Panc1 (cell line): ENCODE measurements at regions not wholly inside any gene's neighbourhood (a gene's known extent, or its start where the extent isn't known, plus 50 kb on each side); places are given as distances from the start of the nearest gene placed in this dataset.
"Not testable (repeated sequence)": the region's sequence is repeated elsewhere in the genome, so short reads cannot be mapped to it uniquely, and the experiment has no call there.

Experiments
- ATAC-seq: fragments of 200-7000 bp; cut with Tn5 transposase; 2 replicates; pipeline ENCODE4 v1.9.1; 2020; ENCODE audit warnings: mild to moderate bottlenecking, moderate library complexity
- BruUV-seq: library from RNA; stranded (reverse); fragments of 400-500 nt; replicated peaks from 2 replicates; lab custom pipeline; 2021; lab: Mats Ljungman, UMichigan
- CTCF ChIA-PET: fragments of 300-600 bp; sonication (Branson Sonifier 250); formaldehyde crosslinking; loops from one replicate; lab custom pipeline; 2022; ENCODE audit warnings: antibody characterized with exemption; lab: Charles Lee
- POLR2A ChIA-PET: fragments of 300-600 bp; sonication (Branson Sonifier 250); formaldehyde crosslinking; loops from one replicate; lab custom pipeline; 2022; ENCODE audit warnings: antibody characterized with exemption; lab: Charles Lee
- DNase-seq: peaks from one replicate; pipeline ENCODE4 v3.0.0-alpha.2; 2010; ENCODE audit warnings: low read depth, low spot score
- H3K27ac ChIP-seq: 2 replicates; pipeline ENCODE4 v1.5.1; 2011; ENCODE audit warnings: mild to moderate bottlenecking, low read length, inconsistent platforms
- H3K27me3 ChIP-seq: fragments of 200-500 bp; sonication (Bioruptor generic); 2 replicates; pipeline ENCODE4 v1.6.0; 2014; ENCODE audit warnings: low read length, inconsistent platforms; ENCODE audit not compliant: control insufficient read depth, insufficient read depth
- H3K36me3 ChIP-seq: fragments of 200-500 bp; sonication (Bioruptor generic); 2 replicates; pipeline ENCODE4 v1.5.1; 2014; ENCODE audit warnings: inconsistent platforms, mild to moderate bottlenecking, low read length, moderate library complexity; ENCODE audit not compliant: control insufficient read depth, insufficient read depth
- H3K4me1 ChIP-seq: 2 replicates; pipeline ENCODE4 v1.5.1; 2011; ENCODE audit warnings: inconsistent platforms, mild to moderate bottlenecking, low read length, moderate library complexity; ENCODE audit not compliant: control insufficient read depth, insufficient read depth
- H3K4me3 ChIP-seq, 2 experiments: 2 replicates each; pipeline ENCODE4 v1.5.1; 2011 to 2012; ENCODE audit warnings: low read depth in 2 of 2, low read length in 2 of 2, mild to moderate bottlenecking in 2 of 2, inconsistent platforms in 1 of 2, moderate library complexity in 1 of 2
- H3K9me3 ChIP-seq: fragments of 200-500 bp; sonication (Bioruptor generic); 2 replicates; pipeline ENCODE4 v1.5.1; 2014; ENCODE audit warnings: low read depth, mild to moderate bottlenecking, inconsistent platforms, low read length, moderate library complexity; ENCODE audit not compliant: control insufficient read depth, insufficient read depth
- CTCF ChIP-seq: fragments of 450-650 bp; IDR thresholded peaks from 2 replicates; pipeline ENCODE4 v1.5.1; 2017; ENCODE audit warnings: mild to moderate bottlenecking
- POLR2AphosphoS5 ChIP-seq: IDR thresholded peaks from 2 replicates; pipeline ENCODE4 v1.6.1; 2012; ENCODE audit warnings: mild to moderate bottlenecking, low read depth, low read length, moderate library complexity
- SIN3A ChIP-seq: IDR thresholded peaks from 2 replicates; pipeline ENCODE4 v1.6.1; 2012; ENCODE audit warnings: low read depth, mild to moderate bottlenecking, low read length, moderate library complexity, borderline replicate concordance; ENCODE audit not compliant: insufficient read depth
- TCF7L2 ChIP-seq: IDR thresholded peaks from 2 replicates; pipeline ENCODE4 v1.6.1; 2011; ENCODE audit warnings: mild to moderate bottlenecking, low read depth, low read length, inconsistent platforms
- in situ Hi-C: cut with HindIII; loops from 2 replicates; pipeline ENCODE4 v1.10.0; 2016; ENCODE audit warnings: low sequenced_read_pairs, low pct_unique_long_range_greater_than_20kb
- intact Hi-C: fragments of 100-400 bp; cut with micrococcal nuclease; formaldehyde crosslinking; loops from one replicate; pipeline ENCODE4 v1.10.0; 2022; ENCODE audit not compliant: unreplicated experiment
- TF ChIP-seq, protein P1 (sequence below), 2 experiments: IDR thresholded peaks; 2 replicates each; pipeline ENCODE4 v1.6.1; 2011 to 2012; ENCODE audit warnings: low read depth in 2 of 2, control low read depth in 1 of 2, low read length in 1 of 2, mild to moderate bottlenecking in 1 of 2, moderate library complexity in 1 of 2; ENCODE audit not compliant: insufficient read depth in 1 of 2

DNA sequence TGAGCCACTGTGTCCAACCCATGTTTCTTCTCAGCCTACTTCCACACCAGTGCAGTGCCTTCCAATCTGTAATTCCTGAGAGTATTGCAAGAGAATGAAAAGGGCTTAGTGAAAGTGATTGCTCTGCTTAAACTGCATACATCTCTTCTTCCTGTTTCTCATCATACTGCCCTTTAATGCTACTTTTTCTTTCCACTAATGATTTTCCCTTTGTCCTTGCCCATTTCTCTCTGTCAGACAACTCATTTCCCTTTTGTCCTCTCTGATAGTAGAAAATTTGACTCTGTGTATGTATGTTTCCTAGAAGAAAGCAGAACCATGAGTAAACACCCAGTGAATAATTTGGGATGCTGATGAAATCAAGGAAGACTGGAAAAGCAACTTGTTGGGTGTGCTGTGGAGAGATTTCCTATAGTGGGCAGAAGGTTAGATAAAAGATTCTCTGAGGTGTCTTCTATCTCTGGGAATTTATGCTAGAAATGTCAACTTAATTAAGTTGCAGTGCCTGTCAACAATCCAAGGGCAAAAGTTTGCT is 102.2 kb upstream of the CHD1 start:
- POLR2A ChIA-PET = no interaction called here
- Histone ChIP-seq H3K4me1 (peaks cover 4% of the 10 kb centered on the region; the same call in 1 of the 2 replicates), H3K27me3 (no peaks in the 10 kb centered on the region), H3K27ac (no peak overlapping the region), H3K9me3 (no peaks in the 10 kb centered on the region), H3K36me3 (no peaks in the 10 kb centered on the region), H3K4me3 (no peak overlapping the region)
- no peak for TF ChIP-seq POLR2AphosphoS5
- TF ChIP-seq, protein P1, sequence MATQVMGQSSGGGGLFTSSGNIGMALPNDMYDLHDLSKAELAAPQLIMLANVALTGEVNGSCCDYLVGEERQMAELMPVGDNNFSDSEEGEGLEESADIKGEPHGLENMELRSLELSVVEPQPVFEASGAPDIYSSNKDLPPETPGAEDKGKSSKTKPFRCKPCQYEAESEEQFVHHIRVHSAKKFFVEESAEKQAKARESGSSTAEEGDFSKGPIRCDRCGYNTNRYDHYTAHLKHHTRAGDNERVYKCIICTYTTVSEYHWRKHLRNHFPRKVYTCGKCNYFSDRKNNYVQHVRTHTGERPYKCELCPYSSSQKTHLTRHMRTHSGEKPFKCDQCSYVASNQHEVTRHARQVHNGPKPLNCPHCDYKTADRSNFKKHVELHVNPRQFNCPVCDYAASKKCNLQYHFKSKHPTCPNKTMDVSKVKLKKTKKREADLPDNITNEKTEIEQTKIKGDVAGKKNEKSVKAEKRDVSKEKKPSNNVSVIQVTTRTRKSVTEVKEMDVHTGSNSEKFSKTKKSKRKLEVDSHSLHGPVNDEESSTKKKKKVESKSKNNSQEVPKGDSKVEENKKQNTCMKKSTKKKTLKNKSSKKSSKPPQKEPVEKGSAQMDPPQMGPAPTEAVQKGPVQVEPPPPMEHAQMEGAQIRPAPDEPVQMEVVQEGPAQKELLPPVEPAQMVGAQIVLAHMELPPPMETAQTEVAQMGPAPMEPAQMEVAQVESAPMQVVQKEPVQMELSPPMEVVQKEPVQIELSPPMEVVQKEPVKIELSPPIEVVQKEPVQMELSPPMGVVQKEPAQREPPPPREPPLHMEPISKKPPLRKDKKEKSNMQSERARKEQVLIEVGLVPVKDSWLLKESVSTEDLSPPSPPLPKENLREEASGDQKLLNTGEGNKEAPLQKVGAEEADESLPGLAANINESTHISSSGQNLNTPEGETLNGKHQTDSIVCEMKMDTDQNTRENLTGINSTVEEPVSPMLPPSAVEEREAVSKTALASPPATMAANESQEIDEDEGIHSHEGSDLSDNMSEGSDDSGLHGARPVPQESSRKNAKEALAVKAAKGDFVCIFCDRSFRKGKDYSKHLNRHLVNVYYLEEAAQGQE (IDR thresholded peaks at IDR 0.05; ENCODE audit: insufficient read depth in 1 of 2, low read depth in 2 of 2, low read length in 1 of 2) = no peak
- no peak for TF ChIP-seq CTCF
- no peak for TF ChIP-seq TCF7L2
- TF ChIP-seq SIN3A = no peak
- CTCF ChIA-PET = no interaction called here
- in situ Hi-C loops = no loop called here
- intact Hi-C loops = no loop called here
- ATAC-seq (no peak), DNase-seq (no peak)
- BruUV-seq = no TSS peak

- DNase-seq (no peak), ATAC-seq (no peak)
- Histone ChIP-seq H3K27me3 (no peaks in the 10 kb centered on the region), H3K4me3 (no peak overlapping the region), H3K27ac (no peak overlapping the region), H3K36me3 (no peaks in the 10 kb centered on the region), H3K9me3 (no peaks in the 10 kb centered on the region), H3K4me1 (peaks cover 4% of the 10 kb centered on the region; the same call in 1 of the 2 replicates)
- no TSS peak for BruUV-seq
- CTCF ChIA-PET = no interaction called here
- intact Hi-C loops (no loop called here), in situ Hi-C loops (no loop called here)
- POLR2A ChIA-PET = no interaction called here
- TF ChIP-seq POLR2AphosphoS5 (no peak), TCF7L2 (no peak), SIN3A (no peak), CTCF (no peak)
- TF ChIP-seq, protein P1 (IDR thresholded peaks at IDR 0.05; ENCODE audit: insufficient read depth in 1 of 2, low read depth in 2 of 2, low read length in 1 of 2) = no peak
Measured at GRCh38 chr5:99029172-99029571, 100.4 kb upstream of the CHD1 start.

GRCh38 chr5:99028170-99028569 is 99.4 kb upstream of the CHD1 start:
- H3K27me3 ChIP-seq, H3K36me3 ChIP-seq, ATAC-seq, CTCF ChIA-PET, H3K9me3 ChIP-seq, POLR2A ChIA-PET, DNase-seq, in situ Hi-C loops, H3K4me1 ChIP-seq, H3K27ac ChIP-seq, H3K4me3 ChIP-seq, intact Hi-C loops, BruUV-seq: not testable (repeated sequence)
